ENCODE measurements at regions not wholly inside any gene's neighbourhood (a gene's known extent, or its start where the extent isn't known, plus 50 kb on each side); places are given as distances from the start of the nearest gene placed in this dataset.

GRCh38 chr18:47696870-47697269, 233.6 kb downstream of the SMAD2 start:
- TF ChIP-seq, protein P1, sequence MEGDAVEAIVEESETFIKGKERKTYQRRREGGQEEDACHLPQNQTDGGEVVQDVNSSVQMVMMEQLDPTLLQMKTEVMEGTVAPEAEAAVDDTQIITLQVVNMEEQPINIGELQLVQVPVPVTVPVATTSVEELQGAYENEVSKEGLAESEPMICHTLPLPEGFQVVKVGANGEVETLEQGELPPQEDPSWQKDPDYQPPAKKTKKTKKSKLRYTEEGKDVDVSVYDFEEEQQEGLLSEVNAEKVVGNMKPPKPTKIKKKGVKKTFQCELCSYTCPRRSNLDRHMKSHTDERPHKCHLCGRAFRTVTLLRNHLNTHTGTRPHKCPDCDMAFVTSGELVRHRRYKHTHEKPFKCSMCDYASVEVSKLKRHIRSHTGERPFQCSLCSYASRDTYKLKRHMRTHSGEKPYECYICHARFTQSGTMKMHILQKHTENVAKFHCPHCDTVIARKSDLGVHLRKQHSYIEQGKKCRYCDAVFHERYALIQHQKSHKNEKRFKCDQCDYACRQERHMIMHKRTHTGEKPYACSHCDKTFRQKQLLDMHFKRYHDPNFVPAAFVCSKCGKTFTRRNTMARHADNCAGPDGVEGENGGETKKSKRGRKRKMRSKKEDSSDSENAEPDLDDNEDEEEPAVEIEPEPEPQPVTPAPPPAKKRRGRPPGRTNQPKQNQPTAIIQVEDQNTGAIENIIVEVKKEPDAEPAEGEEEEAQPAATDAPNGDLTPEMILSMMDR (conservative IDR thresholded peaks at IDR 0.05; ENCODE audit: low read depth, low read length) = no peak
- no peak for TF ChIP-seq RAD21 (IDR thresholded peaks at IDR 0.05; ENCODE audit: low read length)
- TF ChIP-seq POLR2A (IDR thresholded peaks at IDR 0.05; ENCODE audit: low read depth, low read length) = no peak
- TF ChIP-seq, protein P2, sequence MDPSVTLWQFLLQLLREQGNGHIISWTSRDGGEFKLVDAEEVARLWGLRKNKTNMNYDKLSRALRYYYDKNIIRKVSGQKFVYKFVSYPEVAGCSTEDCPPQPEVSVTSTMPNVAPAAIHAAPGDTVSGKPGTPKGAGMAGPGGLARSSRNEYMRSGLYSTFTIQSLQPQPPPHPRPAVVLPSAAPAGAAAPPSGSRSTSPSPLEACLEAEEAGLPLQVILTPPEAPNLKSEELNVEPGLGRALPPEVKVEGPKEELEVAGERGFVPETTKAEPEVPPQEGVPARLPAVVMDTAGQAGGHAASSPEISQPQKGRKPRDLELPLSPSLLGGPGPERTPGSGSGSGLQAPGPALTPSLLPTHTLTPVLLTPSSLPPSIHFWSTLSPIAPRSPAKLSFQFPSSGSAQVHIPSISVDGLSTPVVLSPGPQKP (IDR thresholded peaks at IDR 0.05; ENCODE audit: borderline replicate concordance, low read depth, low read length) = no peak
- no peak for TF ChIP-seq SMC3 (IDR thresholded peaks at IDR 0.05; ENCODE audit: low read depth, low read length)
- no peak for TF ChIP-seq MAFK (IDR thresholded peaks at IDR 0.05; ENCODE audit: low read depth, low read length)
- no peak for TF ChIP-seq BHLHE40 (IDR thresholded peaks at IDR 0.05; ENCODE audit: low read depth, low read length)
- TF ChIP-seq, protein P3, sequence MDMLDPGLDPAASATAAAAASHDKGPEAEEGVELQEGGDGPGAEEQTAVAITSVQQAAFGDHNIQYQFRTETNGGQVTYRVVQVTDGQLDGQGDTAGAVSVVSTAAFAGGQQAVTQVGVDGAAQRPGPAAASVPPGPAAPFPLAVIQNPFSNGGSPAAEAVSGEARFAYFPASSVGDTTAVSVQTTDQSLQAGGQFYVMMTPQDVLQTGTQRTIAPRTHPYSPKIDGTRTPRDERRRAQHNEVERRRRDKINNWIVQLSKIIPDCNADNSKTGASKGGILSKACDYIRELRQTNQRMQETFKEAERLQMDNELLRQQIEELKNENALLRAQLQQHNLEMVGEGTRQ (IDR thresholded peaks at IDR 0.05; ENCODE audit: low read depth, low read length) = no peak
- TF ChIP-seq RCOR1 (IDR thresholded peaks at IDR 0.05; ENCODE audit: insufficient replicate concordance, low read length) = no peak
